ENCODE measurements at regions not wholly inside any gene's neighbourhood (a gene's known extent, or its start where the extent isn't known, plus 50 kb on each side); places are given as distances from the start of the nearest gene placed in this dataset.
A peak's percentile ranks its signal among the peaks of the same experiment; 100 is the strongest.

- TF ChIP-seq REST (IDR thresholded peaks at IDR 0.05; ENCODE audit: low read depth, low read length) (no peak), YBX1 (IDR thresholded peaks at IDR 0.05) (no peak), HDAC2 (IDR thresholded peaks at IDR 0.05) (no peak), HDGF (IDR thresholded peaks at IDR 0.05) (no peak), SIN3A (IDR thresholded peaks at IDR 0.05; ENCODE audit: low read depth, low read length) (no peak), SREBF1 (IDR thresholded peaks at IDR 0.05; ENCODE audit: low read length) (no peak), PAX8 (IDR thresholded peaks at IDR 0.05) (0 out of 2 replicates have a peak, but pooled peaks have one; percentile 54), EZH2 (IDR thresholded peaks at IDR 0.05; ENCODE audit: borderline replicate concordance, control insufficient read depth, low read depth, low read length) (no peak), BMI1 (IDR thresholded peaks at IDR 0.05; ENCODE audit: borderline replicate concordance) (no peak), SMARCA5 (IDR thresholded peaks at IDR 0.05) (peak; percentile 50; the same call in 1 of the 2 replicates), MTA2 (IDR thresholded peaks at IDR 0.05; ENCODE audit: low read depth) (peak; percentile 31; the same call in 1 of the 2 replicates), WRNIP1 (IDR thresholded peaks at IDR 0.05; ENCODE audit: borderline replicate concordance, low read depth, low read length) (no peak), EP300 (IDR thresholded peaks at IDR 0.05; ENCODE audit: borderline replicate concordance in 1 of 2, control insufficient read depth in 1 of 2, low read depth in 2 of 2, low read length in 2 of 2) (no peak), MAX (IDR thresholded peaks at IDR 0.05; ENCODE audit: low read depth, low read length) (no peak), RELB (IDR thresholded peaks at IDR 0.05; ENCODE audit: low read depth) (no peak), CBFB (IDR thresholded peaks at IDR 0.05; ENCODE audit: low read depth) (no peak), PRDM15 (CRISPR knock-in tag; IDR thresholded peaks at IDR 0.05) (no peak)
These were observed 98.0 kb downstream of the SPRY2 start (continued) for GRCh38 chr13:80242728-80243427.

Measured in GM12878 (cell line).